Activated CD8-positive, alpha-beta T cell treated with anti-CD3 and anti-CD28 coated beads, Interleukin-2, amount 10 ng/mL, durations not matched to agents 7 days and 5 days (primary cell): ENCODE measurements at regions not wholly inside any gene's neighbourhood (a gene's known extent, or its start where the extent isn't known, plus 50 kb on each side); places are given as distances from the start of the nearest gene placed in this dataset.

Experiments
- ATAC-seq: fragments of 150-1000 bp; cut with Tn5 transposase; one replicate; pipeline ENCODE4 v1.10.0; 2021; ENCODE audit warnings: moderate library complexity
- CTCF ChIA-PET: fragments of 350-600 bp; sonication (Branson Sonifier 250); formaldehyde crosslinking; loops from one replicate; lab custom pipeline; 2021; ENCODE audit warnings: antibody characterized with exemption; lab: Charles Lee
- POLR2A ChIA-PET: fragments of 350-600 bp; sonication (Branson Sonifier 250); formaldehyde crosslinking; loops from one replicate; lab custom pipeline; 2021; ENCODE audit warnings: antibody characterized with exemption; lab: Charles Lee
- DNase-seq: peaks from one replicate; pipeline ENCODE4 v3.0.0-alpha.2; 2020
- H3K27ac Mint-ChIP-seq: one replicate; pipeline ENCODE4 v1.8.0; 2021; ENCODE audit warnings: mild to moderate bottlenecking, mixed read lengths
- H3K27me3 Mint-ChIP-seq: one replicate; pipeline ENCODE4 v1.8.0; 2021; ENCODE audit warnings: low read depth, mixed read lengths
- H3K36me3 Mint-ChIP-seq: one replicate; pipeline ENCODE4 v1.8.0; 2021; ENCODE audit warnings: low read depth, mixed read lengths
- H3K4me1 Mint-ChIP-seq: one replicate; pipeline ENCODE4 v1.8.0; 2021; ENCODE audit warnings: low read depth, mixed read lengths
- H3K4me3 Mint-ChIP-seq: one replicate; pipeline ENCODE4 v1.8.0; 2021; ENCODE audit warnings: mild to moderate bottlenecking, mixed read lengths
- H3K9me3 Mint-ChIP-seq: one replicate; pipeline ENCODE4 v1.8.0; 2022; ENCODE audit warnings: mixed read lengths; ENCODE audit not compliant: insufficient read depth

GRCh38 chr10:78685466-78686103 is 383.2 kb upstream of the ZMIZ1 start:
- ChIA-PET CTCF (no interaction called here), POLR2A (no interaction called here)
- Mint-ChIP-seq H3K4me1 (no peaks in the 10 kb centered on the region), H3K4me3 (no peak overlapping the region), H3K9me3 (no peaks in the 10 kb centered on the region), H3K27ac (no peak overlapping the region), H3K27me3 (peaks cover 2% of the 10 kb centered on the region), H3K36me3 (no peaks in the 10 kb centered on the region)
- no peak for DNase-seq
- no peak for ATAC-seq

GRCh38 chr10:78686444-78687060 is 382.2 kb upstream of the ZMIZ1 start:
- CTCF ChIA-PET = no interaction called here
- no peak for DNase-seq
- Mint-ChIP-seq H3K27me3 (no peaks in the 10 kb centered on the region), H3K36me3 (no peaks in the 10 kb centered on the region), H3K9me3 (no peaks in the 10 kb centered on the region), H3K4me1 (no peaks in the 10 kb centered on the region), H3K4me3 (no peak overlapping the region), H3K27ac (no peak overlapping the region)
- ATAC-seq = no peak
- POLR2A ChIA-PET = no interaction called here

GRCh38 chr10:78687626-78688025 is 381.1 kb upstream of the ZMIZ1 start:
- Mint-ChIP-seq H3K27ac (no peak overlapping the region), H3K9me3 (no peaks in the 10 kb centered on the region), H3K27me3 (no peaks in the 10 kb centered on the region), H3K4me1 (no peaks in the 10 kb centered on the region), H3K4me3 (no peak overlapping the region), H3K36me3 (no peaks in the 10 kb centered on the region)
- no peak for DNase-seq
- ChIA-PET CTCF (no interaction called here), POLR2A (no interaction called here)
- ATAC-seq = no peak

DNA sequence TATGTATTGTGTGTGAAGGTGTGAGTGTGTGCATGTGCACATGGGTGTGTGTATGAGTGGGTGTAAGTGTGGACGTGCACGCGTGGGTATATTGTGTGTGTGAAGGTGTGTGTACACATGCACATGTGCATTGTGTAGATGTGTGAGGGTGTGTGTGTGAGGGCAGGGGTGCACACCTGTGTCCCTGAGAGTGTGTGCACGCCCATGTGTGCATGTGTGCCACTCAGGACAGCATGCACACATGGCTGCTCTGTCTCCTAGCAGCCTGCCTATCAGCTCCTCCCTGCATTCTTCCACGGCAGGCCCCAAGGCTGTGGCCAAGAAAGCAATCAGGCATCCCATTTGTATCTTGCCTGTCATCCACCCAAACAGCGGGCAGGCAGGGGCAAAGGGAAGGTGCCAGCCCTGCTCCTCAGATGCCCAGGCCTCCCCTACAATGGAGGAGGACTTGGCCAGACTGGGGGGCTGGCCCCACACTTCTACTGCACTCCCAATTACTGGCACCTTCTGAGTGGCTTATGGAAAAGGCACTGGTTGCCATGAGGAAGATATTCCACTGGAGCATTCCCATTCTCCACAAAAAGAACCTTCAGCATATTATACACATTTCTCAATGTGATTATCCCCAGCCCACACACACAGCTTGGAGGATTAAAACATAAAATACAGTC is 380.4 kb upstream of the ZMIZ1 start:
- Mint-ChIP-seq H3K36me3 (no peaks in the 10 kb centered on the region), H3K27ac (no peak overlapping the region), H3K4me1 (no peaks in the 10 kb centered on the region), H3K9me3 (no peaks in the 10 kb centered on the region), H3K4me3 (no peak overlapping the region), H3K27me3 (no peaks in the 10 kb centered on the region)
- CTCF ChIA-PET = no interaction called here
- POLR2A ChIA-PET = no interaction called here
- ATAC-seq (no peak), DNase-seq (no peak)

DNA sequence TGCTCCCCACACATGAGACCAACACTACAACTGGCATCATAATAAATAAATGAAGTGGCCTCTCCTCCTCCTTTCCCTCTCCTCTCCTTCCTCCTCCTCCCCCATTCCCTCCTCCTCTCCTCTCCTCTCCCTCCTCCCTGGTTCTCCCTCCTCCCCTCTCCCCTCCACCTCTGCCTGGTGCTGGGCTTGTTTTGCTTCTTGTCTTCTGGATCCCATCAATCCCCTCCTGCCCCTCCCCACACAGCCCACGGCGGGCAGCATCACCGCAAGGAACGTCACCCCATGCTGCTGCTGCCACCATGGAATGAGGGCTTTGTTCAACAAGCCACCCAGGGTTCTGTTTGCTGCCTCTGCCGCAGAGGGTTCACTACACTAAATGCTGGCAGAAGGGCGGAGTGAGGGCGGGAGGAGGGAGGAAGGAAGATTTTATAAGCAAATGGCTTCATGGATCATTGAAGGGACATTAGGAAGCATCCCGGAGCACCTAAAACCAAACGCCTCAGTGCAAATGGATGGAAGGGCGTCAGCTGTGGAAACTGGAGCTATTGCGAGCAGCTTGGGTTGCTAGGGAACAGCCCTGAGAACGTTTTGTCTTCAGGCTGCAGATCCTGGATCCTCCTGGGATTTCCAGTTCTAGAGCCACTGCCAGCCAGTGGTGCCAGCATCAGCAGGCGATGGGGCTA is 379.7 kb upstream of the ZMIZ1 start:
- Mint-ChIP-seq H3K36me3 (no peaks in the 10 kb centered on the region), H3K9me3 (no peaks in the 10 kb centered on the region), H3K4me1 (no peaks in the 10 kb centered on the region), H3K4me3 (no peak overlapping the region), H3K27me3 (no peaks in the 10 kb centered on the region), H3K27ac (no peak overlapping the region)
- no peak for DNase-seq
- ChIA-PET CTCF (no interaction called here), POLR2A (no interaction called here)
- no peak for ATAC-seq

- Mint-ChIP-seq H3K27me3 (no peaks in the 10 kb centered on the region), H3K4me3 (no peak overlapping the region)
- no peak for DNase-seq
Observed at GRCh38 chr10:78689584-78689935, 379.2 kb upstream of the ZMIZ1 start.

DNA sequence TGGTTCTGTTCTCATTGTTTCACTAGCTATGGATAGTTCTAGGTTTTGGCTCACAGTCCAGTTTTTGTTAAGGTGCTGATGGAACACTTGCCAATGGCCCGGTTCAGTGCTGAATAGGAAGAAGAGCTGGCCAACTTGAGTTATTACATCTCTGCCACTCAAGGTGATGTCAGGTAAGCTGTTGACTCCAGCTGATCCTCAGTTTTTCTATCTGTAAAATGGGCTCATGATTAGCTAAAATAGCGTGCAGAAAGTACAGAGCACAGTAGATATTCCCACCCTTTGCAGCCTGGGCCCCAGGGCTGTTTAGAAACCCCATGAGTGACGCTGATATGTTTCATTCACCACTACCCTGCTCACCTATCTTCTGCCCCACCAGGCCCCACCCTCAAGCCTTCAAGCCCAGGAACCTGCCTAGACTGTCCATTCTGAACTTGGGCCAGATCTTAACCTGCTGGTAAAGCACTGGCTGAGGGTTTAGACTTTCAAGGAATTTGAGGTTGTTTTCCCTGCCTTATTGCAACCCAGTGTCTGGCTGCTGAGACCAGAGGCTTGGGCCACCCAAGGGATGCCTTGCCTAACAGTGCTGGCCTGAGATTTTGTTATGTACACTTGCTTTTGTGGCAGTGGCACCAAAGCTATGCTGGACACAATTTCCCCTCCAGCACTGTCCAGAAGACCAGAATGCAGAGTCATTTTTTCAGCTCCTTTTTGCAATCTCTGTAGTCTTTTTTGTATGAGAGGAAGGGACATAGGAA is 378.2 kb upstream of the ZMIZ1 start:
- DNase-seq = no peak
- ATAC-seq = no peak
- Mint-ChIP-seq H3K4me3 (no peak overlapping the region), H3K9me3 (no peaks in the 10 kb centered on the region), H3K4me1 (no peaks in the 10 kb centered on the region), H3K36me3 (no peaks in the 10 kb centered on the region), H3K27ac (no peak overlapping the region), H3K27me3 (no peaks in the 10 kb centered on the region)
- ChIA-PET CTCF (no interaction called here), POLR2A (no interaction called here)

More at GRCh38 chr10:78689584-78689935, 379.2 kb upstream of the ZMIZ1 start:
- Mint-ChIP-seq H3K4me1 (no peaks in the 10 kb centered on the region), H3K27ac (no peak overlapping the region), H3K36me3 (no peaks in the 10 kb centered on the region), H3K9me3 (no peaks in the 10 kb centered on the region)
- CTCF ChIA-PET = no interaction called here
- ATAC-seq = no peak
- POLR2A ChIA-PET = no interaction called here

GRCh38 chr10:78691301-78692030 is 377.3 kb upstream of the ZMIZ1 start:
- no peaks in the 10 kb centered on the region for H3K9me3 Mint-ChIP-seq
- no peak overlapping the region for H3K4me3 Mint-ChIP-seq
- H3K27ac Mint-ChIP-seq = no peak overlapping the region
- ChIA-PET CTCF (no interaction called here), POLR2A (no interaction called here)
- no peaks in the 10 kb centered on the region for H3K27me3 Mint-ChIP-seq
- ATAC-seq (no peak), DNase-seq (no peak)
- H3K36me3 Mint-ChIP-seq = no peaks in the 10 kb centered on the region
- H3K4me1 Mint-ChIP-seq = no peaks in the 10 kb centered on the region

DNA sequence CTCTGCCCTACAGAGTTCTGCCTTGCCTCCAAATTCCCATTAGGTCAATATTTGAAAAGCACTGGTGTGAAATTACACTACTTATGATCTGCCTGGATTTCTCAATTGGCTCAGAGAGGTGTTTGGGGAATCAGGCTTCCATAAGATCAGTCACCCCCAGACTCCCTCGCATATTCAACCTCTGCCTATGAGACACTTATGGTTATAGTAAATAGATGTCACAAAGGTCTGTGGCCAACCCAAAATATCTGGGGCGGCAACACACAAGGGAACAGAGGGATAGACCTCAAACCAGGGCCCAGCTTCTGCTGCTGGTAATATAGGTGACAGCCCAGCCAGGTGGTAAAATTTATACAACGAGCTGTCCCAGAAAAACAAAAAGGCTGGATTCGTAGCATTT is 376.7 kb upstream of the ZMIZ1 start:
- ATAC-seq (no peak), DNase-seq (no peak)
- H3K27me3 Mint-ChIP-seq = no peaks in the 10 kb centered on the region
- no peaks in the 10 kb centered on the region for H3K4me1 Mint-ChIP-seq
- ChIA-PET CTCF (interaction anchor here (1.3 kb wide), 1 partner anchor 503 kb away, joined by 4 read pairs; no protein-coding TSS in a partner anchor), POLR2A (no interaction called here)
- no peak overlapping the region for H3K4me3 Mint-ChIP-seq
- no peak overlapping the region for H3K27ac Mint-ChIP-seq
- no peaks in the 10 kb centered on the region for H3K9me3 Mint-ChIP-seq
- no peaks in the 10 kb centered on the region for H3K36me3 Mint-ChIP-seq

DNA sequence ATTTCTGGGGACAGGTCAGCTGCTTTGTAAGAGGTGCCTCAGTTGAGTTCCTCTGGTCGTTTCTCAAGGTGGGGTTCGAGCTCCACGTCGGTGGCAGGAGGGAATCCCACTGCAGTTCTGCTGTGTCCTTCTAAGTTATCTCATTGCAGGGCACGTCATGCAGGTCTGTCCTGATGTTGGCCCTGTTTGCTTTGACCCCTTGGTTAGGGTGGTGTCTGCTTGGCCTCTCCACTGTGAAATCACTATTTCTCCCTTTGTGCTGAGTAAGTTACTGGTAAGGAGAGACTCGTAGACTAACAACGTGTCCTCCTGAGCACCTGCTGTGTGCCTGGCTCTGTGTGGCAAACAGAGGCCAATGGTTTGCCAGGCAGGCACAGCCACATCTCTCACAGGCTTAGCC is 372.9 kb upstream of the ZMIZ1 start:
- no peak overlapping the region for H3K4me3 Mint-ChIP-seq
- ATAC-seq (no peak), DNase-seq (no peak)
- ChIA-PET CTCF (no interaction called here), POLR2A (no interaction called here)
- no peaks in the 10 kb centered on the region for H3K36me3 Mint-ChIP-seq
- no peak overlapping the region for H3K27ac Mint-ChIP-seq
- no peaks in the 10 kb centered on the region for H3K27me3 Mint-ChIP-seq
- peaks cover 3% of the 10 kb centered on the region for H3K4me1 Mint-ChIP-seq
- no peaks in the 10 kb centered on the region for H3K9me3 Mint-ChIP-seq

DNA sequence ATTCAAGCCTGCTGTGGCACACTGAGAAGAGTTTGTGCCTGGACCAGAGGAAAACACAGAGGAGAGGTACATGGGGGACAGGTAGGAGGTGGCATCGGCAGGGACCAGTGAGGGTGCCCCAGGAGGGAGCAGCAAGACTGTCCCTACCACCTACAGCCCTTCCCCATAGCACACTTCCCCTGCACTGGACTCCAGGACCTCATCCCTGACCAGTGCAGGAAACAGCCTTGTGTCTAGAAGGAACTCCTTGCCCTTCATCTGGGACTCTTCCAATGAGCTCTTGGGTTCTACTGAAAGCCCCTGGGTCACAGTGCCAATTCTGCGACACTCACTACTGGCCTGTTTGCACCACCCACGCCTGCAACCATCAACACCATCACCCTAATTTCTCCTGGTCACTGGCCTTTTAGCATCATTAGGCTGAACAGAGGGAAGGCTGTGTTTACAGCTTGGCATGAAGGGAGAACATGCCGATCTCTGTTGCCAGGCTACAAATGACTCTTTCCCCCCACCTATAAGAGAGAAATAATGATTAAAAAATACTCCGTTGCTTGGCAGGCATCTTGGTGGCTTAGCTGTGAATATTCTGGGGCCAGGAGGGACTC is 371.9 kb upstream of the ZMIZ1 start:
- H3K36me3 Mint-ChIP-seq = no peaks in the 10 kb centered on the region
- no peak overlapping the region for H3K4me3 Mint-ChIP-seq
- ATAC-seq = no peak
- POLR2A ChIA-PET = no interaction called here
- no peak for DNase-seq
- H3K9me3 Mint-ChIP-seq = no peaks in the 10 kb centered on the region
- peaks cover under 1% of the 10 kb centered on the region for H3K27me3 Mint-ChIP-seq
- H3K4me1 Mint-ChIP-seq = peaks cover 3% of the 10 kb centered on the region
- CTCF ChIA-PET = no interaction called here
- H3K27ac Mint-ChIP-seq = no peak overlapping the region
